ENCODE measurements at regions not wholly inside any gene's neighbourhood (a gene's known extent, or its start where the extent isn't known, plus 50 kb on each side); places are given as distances from the start of the nearest gene placed in this dataset.

DNA sequence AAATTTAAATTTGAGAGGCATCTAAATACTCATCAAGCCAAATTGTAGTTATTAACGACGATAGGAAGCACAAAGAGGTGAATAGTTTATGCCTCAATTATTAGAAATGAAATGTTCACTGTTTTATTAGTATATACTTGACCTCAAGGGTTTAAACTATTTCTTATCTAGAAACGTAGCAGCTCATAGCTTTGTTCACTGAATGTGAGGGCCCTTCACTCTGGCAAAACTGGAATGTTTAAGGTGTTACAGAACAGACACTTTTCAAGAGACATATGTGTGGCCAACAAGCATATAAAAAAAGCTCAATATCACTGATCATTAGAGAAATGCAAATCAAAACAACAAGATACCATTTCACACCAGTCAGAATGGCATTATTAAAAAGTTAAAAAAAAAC, 151.2 kb upstream of the KCNN2 start:
- no peak for ATAC-seq
- TF ChIP-seq CSDC2 (CRISPR knock-in tag; IDR thresholded peaks at IDR 0.05) (no peak), ZFP3 (CRISPR knock-in tag; IDR thresholded peaks at IDR 0.05) (no peak), OSR1 (CRISPR knock-in tag; IDR thresholded peaks at IDR 0.05) (no peak), ARNTL (CRISPR knock-in tag; IDR thresholded peaks at IDR 0.05; ENCODE audit: borderline replicate concordance, low read depth) (no peak), PPARA (CRISPR knock-in tag; IDR thresholded peaks at IDR 0.05; ENCODE audit: borderline replicate concordance) (no peak)
- TF ChIP-seq, protein P1, sequence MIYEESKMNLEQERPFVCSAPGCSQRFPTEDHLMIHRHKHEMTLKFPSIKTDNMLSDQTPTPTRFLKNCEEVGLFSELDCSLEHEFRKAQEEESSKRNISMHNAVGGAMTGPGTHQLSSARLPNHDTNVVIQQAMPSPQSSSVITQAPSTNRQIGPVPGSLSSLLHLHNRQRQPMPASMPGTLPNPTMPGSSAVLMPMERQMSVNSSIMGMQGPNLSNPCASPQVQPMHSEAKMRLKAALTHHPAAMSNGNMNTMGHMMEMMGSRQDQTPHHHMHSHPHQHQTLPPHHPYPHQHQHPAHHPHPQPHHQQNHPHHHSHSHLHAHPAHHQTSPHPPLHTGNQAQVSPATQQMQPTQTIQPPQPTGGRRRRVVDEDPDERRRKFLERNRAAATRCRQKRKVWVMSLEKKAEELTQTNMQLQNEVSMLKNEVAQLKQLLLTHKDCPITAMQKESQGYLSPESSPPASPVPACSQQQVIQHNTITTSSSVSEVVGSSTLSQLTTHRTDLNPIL (CRISPR knock-in tag; IDR thresholded peaks at IDR 0.05; ENCODE audit: low read depth) = no peak

DNA sequence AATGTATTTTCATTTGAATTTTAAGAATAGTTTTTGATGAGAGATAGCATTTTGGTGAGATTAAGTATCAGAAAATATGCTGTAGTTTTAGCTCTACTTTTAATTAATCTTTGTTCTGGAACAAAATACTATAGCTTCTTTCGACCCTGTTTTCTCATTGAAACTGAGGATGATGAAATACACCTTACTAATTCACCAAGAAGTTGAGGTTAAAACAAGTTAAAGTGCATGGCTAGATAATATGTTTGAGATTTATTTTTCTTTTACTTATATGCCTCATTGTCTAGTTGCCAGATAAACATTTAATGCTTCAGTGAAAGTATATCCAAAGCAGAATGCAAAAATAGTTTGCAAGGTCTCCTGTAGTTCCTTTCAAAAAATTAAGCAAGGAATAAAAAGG, 140.1 kb upstream of the KCNN2 start:
- TF ChIP-seq, protein P2, sequence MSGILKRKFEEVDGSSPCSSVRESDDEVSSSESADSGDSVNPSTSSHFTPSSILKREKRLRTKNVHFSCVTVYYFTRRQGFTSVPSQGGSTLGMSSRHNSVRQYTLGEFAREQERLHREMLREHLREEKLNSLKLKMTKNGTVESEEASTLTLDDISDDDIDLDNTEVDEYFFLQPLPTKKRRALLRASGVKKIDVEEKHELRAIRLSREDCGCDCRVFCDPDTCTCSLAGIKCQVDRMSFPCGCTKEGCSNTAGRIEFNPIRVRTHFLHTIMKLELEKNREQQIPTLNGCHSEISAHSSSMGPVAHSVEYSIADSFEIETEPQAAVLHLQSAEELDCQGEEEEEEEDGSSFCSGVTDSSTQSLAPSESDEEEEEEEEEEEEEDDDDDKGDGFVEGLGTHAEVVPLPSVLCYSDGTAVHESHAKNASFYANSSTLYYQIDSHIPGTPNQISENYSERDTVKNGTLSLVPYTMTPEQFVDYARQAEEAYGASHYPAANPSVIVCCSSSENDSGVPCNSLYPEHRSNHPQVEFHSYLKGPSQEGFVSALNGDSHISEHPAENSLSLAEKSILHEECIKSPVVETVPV (CRISPR knock-in tag; IDR thresholded peaks at IDR 0.05) = no peak
- no peak for TF ChIP-seq ZC3H10 (CRISPR knock-in tag; IDR thresholded peaks at IDR 0.05)
- no peak for TF ChIP-seq TCF4 (CRISPR knock-in tag; IDR thresholded peaks at IDR 0.05; ENCODE audit: borderline replicate concordance)
- TF ChIP-seq ZNF8 (CRISPR knock-in tag; IDR thresholded peaks at IDR 0.05) = no peak
- no peak for TF ChIP-seq RARB (CRISPR knock-in tag; IDR thresholded peaks at IDR 0.05)
- no peak for TF ChIP-seq GLIS3 (CRISPR knock-in tag; IDR thresholded peaks at IDR 0.05)
- no peak for TF ChIP-seq ZFP30 (CRISPR knock-in tag; IDR thresholded peaks at IDR 0.05)
- TF ChIP-seq BACH2 (CRISPR knock-in tag; IDR thresholded peaks at IDR 0.05; ENCODE audit: borderline replicate concordance) = no peak
- TF ChIP-seq, protein P1 (CRISPR knock-in tag; IDR thresholded peaks at IDR 0.05; ENCODE audit: low read depth) = no peak
- TF ChIP-seq ZNF565 (CRISPR knock-in tag; conservative IDR thresholded peaks at IDR 0.05; ENCODE audit: low read depth) = no peak
- TF ChIP-seq, protein P3, sequence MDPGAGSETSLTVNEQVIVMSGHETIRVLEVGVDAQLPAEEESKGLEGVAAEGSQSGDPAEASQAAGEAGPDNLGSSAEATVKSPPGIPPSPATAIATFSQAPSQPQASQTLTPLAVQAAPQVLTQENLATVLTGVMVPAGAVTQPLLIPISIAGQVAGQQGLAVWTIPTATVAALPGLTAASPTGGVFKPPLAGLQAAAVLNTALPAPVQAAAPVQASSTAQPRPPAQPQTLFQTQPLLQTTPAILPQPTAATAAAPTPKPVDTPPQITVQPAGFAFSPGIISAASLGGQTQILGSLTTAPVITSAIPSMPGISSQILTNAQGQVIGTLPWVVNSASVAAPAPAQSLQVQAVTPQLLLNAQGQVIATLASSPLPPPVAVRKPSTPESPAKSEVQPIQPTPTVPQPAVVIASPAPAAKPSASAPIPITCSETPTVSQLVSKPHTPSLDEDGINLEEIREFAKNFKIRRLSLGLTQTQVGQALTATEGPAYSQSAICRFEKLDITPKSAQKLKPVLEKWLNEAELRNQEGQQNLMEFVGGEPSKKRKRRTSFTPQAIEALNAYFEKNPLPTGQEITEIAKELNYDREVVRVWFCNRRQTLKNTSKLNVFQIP (CRISPR knock-in tag; IDR thresholded peaks at IDR 0.05; ENCODE audit: borderline replicate concordance, low read depth) = no peak
- no peak for TF ChIP-seq OSR1 (CRISPR knock-in tag; IDR thresholded peaks at IDR 0.05)
- TF ChIP-seq ARNTL (CRISPR knock-in tag; IDR thresholded peaks at IDR 0.05; ENCODE audit: borderline replicate concordance, low read depth) = no peak
- TF ChIP-seq TOX (CRISPR knock-in tag; IDR thresholded peaks at IDR 0.05; ENCODE audit: borderline replicate concordance) = no peak
- TF ChIP-seq, protein P4, sequence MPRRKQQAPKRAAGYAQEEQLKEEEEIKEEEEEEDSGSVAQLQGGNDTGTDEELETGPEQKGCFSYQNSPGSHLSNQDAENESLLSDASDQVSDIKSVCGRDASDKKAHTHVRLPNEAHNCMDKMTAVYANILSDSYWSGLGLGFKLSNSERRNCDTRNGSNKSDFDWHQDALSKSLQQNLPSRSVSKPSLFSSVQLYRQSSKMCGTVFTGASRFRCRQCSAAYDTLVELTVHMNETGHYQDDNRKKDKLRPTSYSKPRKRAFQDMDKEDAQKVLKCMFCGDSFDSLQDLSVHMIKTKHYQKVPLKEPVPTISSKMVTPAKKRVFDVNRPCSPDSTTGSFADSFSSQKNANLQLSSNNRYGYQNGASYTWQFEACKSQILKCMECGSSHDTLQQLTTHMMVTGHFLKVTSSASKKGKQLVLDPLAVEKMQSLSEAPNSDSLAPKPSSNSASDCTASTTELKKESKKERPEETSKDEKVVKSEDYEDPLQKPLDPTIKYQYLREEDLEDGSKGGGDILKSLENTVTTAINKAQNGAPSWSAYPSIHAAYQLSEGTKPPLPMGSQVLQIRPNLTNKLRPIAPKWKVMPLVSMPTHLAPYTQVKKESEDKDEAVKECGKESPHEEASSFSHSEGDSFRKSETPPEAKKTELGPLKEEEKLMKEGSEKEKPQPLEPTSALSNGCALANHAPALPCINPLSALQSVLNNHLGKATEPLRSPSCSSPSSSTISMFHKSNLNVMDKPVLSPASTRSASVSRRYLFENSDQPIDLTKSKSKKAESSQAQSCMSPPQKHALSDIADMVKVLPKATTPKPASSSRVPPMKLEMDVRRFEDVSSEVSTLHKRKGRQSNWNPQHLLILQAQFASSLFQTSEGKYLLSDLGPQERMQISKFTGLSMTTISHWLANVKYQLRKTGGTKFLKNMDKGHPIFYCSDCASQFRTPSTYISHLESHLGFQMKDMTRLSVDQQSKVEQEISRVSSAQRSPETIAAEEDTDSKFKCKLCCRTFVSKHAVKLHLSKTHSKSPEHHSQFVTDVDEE (CRISPR knock-in tag; IDR thresholded peaks at IDR 0.05) = no peak
- ATAC-seq = no peak

DNA sequence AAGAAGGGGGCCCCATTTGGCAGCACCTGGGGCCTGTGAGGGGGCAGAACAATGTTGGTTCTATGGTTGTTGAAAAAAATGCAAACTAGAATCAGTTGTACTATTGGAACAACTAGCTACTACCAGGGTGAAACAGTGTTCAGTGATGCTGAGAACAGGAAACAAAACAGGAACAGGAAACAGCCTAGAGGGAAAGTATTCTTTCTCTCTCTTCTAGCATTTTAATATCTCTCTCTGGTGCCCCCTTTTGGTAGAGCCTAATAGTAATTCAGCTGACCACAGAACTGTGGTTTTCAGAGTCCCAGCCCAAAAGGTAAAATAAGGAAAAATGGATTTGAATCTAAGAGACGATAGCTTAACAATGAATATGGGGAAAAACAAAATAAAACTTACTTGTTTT, 138.0 kb upstream of the KCNN2 start:
- no peak for ATAC-seq
- TF ChIP-seq ZFP3 (CRISPR knock-in tag; IDR thresholded peaks at IDR 0.05) (no peak), SNAI2 (CRISPR knock-in tag; IDR thresholded peaks at IDR 0.05) (no peak), ESRRG (CRISPR knock-in tag; IDR thresholded peaks at IDR 0.05) (no peak), ZNF8 (CRISPR knock-in tag; IDR thresholded peaks at IDR 0.05) (no peak), ZFP30 (CRISPR knock-in tag; IDR thresholded peaks at IDR 0.05) (no peak)
- TF ChIP-seq, protein P5, sequence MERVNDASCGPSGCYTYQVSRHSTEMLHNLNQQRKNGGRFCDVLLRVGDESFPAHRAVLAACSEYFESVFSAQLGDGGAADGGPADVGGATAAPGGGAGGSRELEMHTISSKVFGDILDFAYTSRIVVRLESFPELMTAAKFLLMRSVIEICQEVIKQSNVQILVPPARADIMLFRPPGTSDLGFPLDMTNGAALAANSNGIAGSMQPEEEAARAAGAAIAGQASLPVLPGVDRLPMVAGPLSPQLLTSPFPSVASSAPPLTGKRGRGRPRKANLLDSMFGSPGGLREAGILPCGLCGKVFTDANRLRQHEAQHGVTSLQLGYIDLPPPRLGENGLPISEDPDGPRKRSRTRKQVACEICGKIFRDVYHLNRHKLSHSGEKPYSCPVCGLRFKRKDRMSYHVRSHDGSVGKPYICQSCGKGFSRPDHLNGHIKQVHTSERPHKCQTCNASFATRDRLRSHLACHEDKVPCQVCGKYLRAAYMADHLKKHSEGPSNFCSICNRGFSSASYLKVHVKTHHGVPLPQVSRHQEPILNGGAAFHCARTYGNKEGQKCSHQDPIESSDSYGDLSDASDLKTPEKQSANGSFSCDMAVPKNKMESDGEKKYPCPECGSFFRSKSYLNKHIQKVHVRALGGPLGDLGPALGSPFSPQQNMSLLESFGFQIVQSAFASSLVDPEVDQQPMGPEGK (CRISPR knock-in tag; IDR thresholded peaks at IDR 0.05; ENCODE audit: borderline replicate concordance) = no peak
- TF ChIP-seq, protein P3 (CRISPR knock-in tag; IDR thresholded peaks at IDR 0.05; ENCODE audit: borderline replicate concordance, low read depth) = no peak
- TF ChIP-seq, protein P1 (CRISPR knock-in tag; IDR thresholded peaks at IDR 0.05; ENCODE audit: low read depth) = no peak
- TF ChIP-seq, protein P4 (CRISPR knock-in tag; IDR thresholded peaks at IDR 0.05) = no peak

Measured in SK-N-SH treated with all-trans-retinoic acid at 6 μM for 48 hours (cell line).